ENCODE measurements at regions not wholly inside any gene's neighbourhood (a gene's known extent, or its start where the extent isn't known, plus 50 kb on each side); places are given as distances from the start of the nearest gene placed in this dataset.

- DNase-seq (ENCODE audit: low read depth, low spot score) = no peak
- Histone ChIP-seq H3K27ac (ENCODE audit: low read length) (no peak overlapping the region), H3K9me3 (ENCODE audit: control insufficient read depth, insufficient read depth, low read depth, low read length) (no peaks in the 10 kb centered on the region), H3K27me3 (ENCODE audit: control insufficient read depth, insufficient read depth, low read length) (no peaks in the 10 kb centered on the region), H3K4me3 (ENCODE audit: low read depth in 2 of 2, low read length in 2 of 2) (no peak overlapping the region), H3K4me1 (ENCODE audit: control insufficient read depth, insufficient read depth, low read length) (no peaks in the 10 kb centered on the region), H3K36me3 (ENCODE audit: control insufficient read depth, insufficient read depth, low read length) (no peaks in the 10 kb centered on the region)
- intact Hi-C loops (cut with micrococcal nuclease; ENCODE audit: unreplicated experiment) = no loop called here
- in situ Hi-C loops (cut with HindIII; ENCODE audit: low pct_unique_long_range_greater_than_20kb, low sequenced_read_pairs) = no loop called here
- ChIA-PET CTCF (no interaction called here), POLR2A (interaction anchor here (0.6 kb wide), 1 partner anchor 1417 kb away, joined by 5 read pairs; no protein-coding TSS in a partner anchor)
- no peak for TF ChIP-seq REST (IDR thresholded peaks at IDR 0.05; ENCODE audit: insufficient read depth in 1 of 2, low read depth in 2 of 2, low read length in 1 of 2)
- no peak for TF ChIP-seq POLR2AphosphoS5 (IDR thresholded peaks at IDR 0.05; ENCODE audit: low read depth, low read length)
- TF ChIP-seq TCF7L2 (IDR thresholded peaks at IDR 0.05; ENCODE audit: low read depth, low read length) = no peak
- TF ChIP-seq CTCF (IDR thresholded peaks at IDR 0.05) = no peak
- TF ChIP-seq SIN3A (IDR thresholded peaks at IDR 0.05; ENCODE audit: borderline replicate concordance, insufficient read depth, low read depth, low read length) = no peak
- BruUV-seq (replicated peaks) = no TSS peak
- no peak for ATAC-seq
Observed at GRCh38 chr5:128703322-128703721, 165.3 kb upstream of the FBN2 start.

GRCh38 chr5:128706269-128706668 lies 168.2 kb upstream of the FBN2 start:
- no TSS peak for BruUV-seq (replicated peaks)
- no peak for DNase-seq (ENCODE audit: low read depth, low spot score)
- Histone ChIP-seq H3K4me3 (ENCODE audit: low read depth in 2 of 2, low read length in 2 of 2) (no peak overlapping the region), H3K27ac (ENCODE audit: low read length) (no peak overlapping the region), H3K4me1 (ENCODE audit: control insufficient read depth, insufficient read depth, low read length) (no peaks in the 10 kb centered on the region), H3K27me3 (ENCODE audit: control insufficient read depth, insufficient read depth, low read length) (no peaks in the 10 kb centered on the region), H3K9me3 (ENCODE audit: control insufficient read depth, insufficient read depth, low read depth, low read length) (no peaks in the 10 kb centered on the region), H3K36me3 (ENCODE audit: control insufficient read depth, insufficient read depth, low read length) (no peaks in the 10 kb centered on the region)
- ATAC-seq = no peak
- no peak for TF ChIP-seq TCF7L2 (IDR thresholded peaks at IDR 0.05; ENCODE audit: low read depth, low read length)
- no peak for TF ChIP-seq POLR2AphosphoS5 (IDR thresholded peaks at IDR 0.05; ENCODE audit: low read depth, low read length)
- no peak for TF ChIP-seq REST (IDR thresholded peaks at IDR 0.05; ENCODE audit: insufficient read depth in 1 of 2, low read depth in 2 of 2, low read length in 1 of 2)
- POLR2A ChIA-PET = no interaction called here
- CTCF ChIA-PET = no interaction called here
- intact Hi-C loops (cut with micrococcal nuclease; ENCODE audit: unreplicated experiment) (no loop called here), in situ Hi-C loops (cut with HindIII; ENCODE audit: low pct_unique_long_range_greater_than_20kb, low sequenced_read_pairs) (no loop called here)
